Hematopoietic multipotent progenitor cell (in vitro differentiated cells): ENCODE measurements at regions not wholly inside any gene's neighbourhood (a gene's known extent, or its start where the extent isn't known, plus 50 kb on each side); places are given as distances from the start of the nearest gene placed in this dataset.
A peak's percentile ranks its signal among the peaks of the same experiment; 100 is the strongest.
"Not testable (repeated sequence)": the region's sequence is repeated elsewhere in the genome, so short reads cannot be mapped to it uniquely, and the experiment has no call there.

Source experiments
- DNase-seq, 3 donors: peaks; one replicate each; pipeline ENCODE4 v3.0.0-alpha.2; 2011 to 2015; ENCODE audit warnings: low read depth in 2 of 3, low spot score in 2 of 3

DNA sequence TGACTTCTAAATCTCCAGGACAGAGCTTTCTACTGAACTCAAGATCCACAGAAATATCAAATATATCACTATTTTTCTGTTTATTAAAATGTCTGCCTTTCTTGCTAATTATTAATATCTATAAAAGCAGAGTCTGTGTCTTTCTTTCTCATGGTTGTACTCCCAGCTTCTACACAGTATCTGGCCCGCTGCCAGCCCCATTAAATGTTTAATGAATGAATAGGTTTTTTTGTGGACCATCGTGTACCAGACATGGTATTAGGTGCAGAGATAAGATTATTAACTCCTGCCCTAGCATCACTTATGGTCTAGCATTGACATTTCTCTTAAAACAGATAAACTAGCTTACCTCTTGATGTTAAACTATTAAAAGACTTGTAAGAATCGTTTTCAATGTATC is 111.4 kb upstream of the RBMS3 start:
- no peak for DNase-seq

DNA sequence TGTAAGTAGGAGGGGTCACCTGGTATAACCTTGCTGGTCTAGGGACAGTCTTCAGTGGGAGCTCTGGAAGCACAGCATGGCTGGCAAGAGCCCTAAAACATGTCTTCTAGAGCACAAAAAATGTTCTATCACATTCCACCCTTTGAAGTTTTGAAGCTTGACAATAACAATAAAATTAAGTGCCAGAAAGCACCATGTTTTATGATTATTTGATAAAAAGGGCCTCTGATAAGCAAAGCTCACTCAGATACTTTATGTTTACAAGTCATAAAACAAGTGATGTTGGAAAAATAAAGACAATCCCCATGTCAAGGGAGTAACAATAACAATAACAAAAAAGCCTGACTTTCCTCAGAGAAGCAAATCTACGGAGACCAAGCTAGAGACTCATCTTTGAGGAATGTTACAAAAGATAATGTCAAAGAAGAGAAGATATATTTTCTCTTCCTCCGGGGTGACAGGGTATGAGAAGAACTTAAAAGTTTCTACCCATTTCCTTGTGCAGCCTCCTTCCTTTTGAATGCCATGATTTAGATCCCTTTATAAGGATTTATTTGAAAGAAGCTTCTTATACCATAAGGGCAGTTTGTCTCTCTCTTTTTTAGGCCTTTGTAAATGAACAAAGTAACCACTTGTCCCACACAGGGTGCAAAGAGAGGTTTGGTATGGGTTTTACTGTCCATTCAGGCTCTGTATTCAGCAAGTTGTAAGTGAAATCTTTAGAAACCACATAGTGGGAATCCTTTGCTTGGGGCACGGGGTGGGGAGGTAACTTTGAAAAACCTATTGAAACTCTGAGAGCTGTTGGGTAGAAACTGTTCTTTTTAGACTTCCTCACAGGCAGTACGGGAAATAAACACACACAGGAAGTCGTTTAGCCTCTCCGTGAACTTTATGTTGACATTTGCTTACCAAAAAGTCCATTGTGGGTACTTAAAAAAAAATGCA is 109.6 kb upstream of the RBMS3 start:
- DNase-seq = peak in 1 of 3 donors; percentile 10

DNA sequence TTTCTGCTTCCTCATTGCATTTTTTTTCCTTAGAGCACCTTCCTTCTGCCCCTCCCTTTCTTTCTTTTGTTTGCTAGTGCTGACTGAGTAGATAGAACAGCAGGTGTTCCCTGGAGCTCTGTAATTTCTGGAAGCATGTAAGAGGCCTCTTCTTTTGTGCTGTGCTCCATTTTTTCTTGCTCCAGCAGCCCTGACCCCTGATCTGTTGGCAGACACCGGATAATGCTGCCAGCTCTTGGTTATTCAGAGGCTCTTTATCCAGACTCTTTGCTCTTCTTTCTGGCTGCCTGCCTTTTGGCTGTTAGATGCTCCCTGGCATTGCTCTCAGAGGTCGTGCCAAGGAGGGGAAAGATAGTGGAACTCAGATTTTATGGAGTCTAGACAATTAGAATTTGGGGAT is 104.4 kb upstream of the RBMS3 start:
- no peak for DNase-seq

- no peak for DNase-seq
These were observed 101.8 kb upstream of the RBMS3 start for GRCh38 chr3:29178809-29179793.

DNA sequence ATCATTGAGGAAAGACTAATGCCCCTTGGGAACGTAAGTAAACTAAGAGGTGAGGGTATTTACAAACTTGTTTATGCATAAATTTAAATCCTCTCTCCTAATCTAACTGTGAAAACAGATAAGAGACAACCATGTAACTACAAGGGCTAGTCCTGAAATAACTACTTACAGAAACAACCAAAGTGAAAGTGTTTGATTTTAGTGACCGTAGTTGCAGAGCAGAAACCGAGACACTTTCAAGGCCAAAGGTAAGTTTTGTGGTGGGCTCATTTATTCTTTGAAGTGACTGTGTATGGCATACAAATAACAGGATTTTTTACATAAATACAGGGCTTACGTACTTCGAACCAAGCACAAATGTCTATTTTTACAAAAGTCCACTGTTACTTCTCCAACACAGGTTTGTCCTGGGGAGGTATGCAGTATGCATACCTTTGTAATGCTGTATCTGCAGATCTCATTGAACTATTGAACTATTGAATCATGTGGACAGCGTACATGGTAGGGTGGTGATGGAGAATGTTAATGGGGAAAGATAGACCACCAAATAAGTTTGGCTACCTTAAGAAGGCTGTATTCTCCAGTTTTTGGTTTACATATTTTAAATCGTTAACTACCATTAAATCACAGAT is 99.6 kb upstream of the RBMS3 start:
- DNase-seq = no peak

DNA sequence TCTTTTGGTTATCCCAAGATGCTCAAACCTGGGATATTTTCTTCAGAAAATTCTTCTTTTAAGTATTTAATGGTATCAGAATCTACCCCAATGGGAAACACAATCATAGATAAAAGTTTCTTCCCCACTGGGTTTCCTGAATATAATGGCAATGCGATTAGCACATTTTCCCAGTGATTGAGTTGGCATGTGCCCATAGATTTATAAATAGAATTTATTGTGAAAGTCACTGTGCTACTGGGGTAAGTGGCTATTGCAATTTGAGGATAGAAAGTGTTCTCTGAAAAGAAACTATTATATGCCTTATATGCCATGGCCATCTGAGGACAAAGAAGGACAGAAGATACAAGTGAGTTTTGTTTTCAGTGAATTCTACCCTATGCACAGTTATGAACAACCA is 99.0 kb upstream of the RBMS3 start:
- no peak for DNase-seq

DNA sequence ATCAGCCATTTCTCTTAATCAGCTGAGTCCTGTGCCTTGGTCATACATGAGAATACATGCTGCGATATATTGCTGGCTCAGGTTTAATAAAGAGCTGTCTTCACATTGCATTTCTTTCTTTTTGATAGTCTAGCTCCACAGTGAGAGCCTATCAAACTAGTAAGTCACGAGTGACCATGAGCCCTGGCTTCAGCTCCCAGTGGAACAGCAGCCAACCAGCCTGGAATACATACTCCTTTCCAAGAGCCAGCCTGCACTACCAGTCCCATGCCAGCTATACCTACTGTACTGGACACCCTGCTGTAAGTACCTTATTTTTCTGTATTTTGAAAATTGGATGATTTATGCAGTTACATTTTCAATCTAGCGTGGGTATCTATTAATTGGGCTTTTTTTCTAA is 98.0 kb upstream of the RBMS3 start:
- DNase-seq = not testable (repeated sequence)

GRCh38 chr3:29183346-29184087 is 97.4 kb upstream of the RBMS3 start:
- DNase-seq = no peak

DNA sequence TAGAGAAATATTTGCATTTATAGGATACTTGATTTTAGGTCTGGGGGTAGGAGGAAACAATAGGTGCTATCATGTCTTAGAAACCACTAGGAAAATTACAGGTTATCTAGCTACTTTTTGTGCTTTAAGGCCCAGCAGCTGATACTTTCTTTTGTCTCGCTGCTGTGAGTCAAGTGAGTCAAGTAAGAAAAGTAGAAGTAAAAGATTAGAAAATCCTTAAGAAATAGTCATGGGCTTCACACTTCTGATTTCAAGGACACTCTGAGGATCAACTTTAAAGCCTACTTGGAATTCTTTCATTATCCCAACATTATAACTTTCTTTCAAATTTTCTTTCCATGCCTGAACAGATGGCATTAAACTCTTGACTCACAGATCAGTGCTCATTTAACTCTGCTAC is 95.2 kb upstream of the RBMS3 start:
- DNase-seq = no peak

DNA sequence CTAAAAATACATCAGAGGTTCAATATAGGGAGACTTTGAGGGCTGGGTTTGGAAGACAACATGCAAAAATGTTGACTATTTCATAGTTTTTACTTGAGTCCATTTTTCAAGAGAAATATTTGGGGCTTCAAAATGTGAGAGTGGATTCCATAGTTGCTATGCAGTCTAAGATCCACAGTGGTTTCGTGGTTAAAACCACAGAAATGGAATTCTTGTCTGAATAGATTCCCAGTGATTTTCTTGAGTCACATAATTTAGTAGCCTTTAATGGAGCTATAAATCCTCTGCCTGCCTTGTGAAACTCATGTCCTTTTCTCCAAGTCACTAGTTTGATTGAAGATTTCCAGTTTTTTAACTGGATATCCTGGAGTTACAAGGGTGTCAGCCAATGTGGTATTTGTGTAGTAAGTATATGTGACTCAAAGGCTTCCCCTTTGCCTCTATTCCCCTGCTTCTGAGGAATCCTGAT is 94.7 kb upstream of the RBMS3 start:
- no peak for DNase-seq

GRCh38 chr3:29186982-29187725 is 93.7 kb upstream of the RBMS3 start:
- no peak for DNase-seq

DNA sequence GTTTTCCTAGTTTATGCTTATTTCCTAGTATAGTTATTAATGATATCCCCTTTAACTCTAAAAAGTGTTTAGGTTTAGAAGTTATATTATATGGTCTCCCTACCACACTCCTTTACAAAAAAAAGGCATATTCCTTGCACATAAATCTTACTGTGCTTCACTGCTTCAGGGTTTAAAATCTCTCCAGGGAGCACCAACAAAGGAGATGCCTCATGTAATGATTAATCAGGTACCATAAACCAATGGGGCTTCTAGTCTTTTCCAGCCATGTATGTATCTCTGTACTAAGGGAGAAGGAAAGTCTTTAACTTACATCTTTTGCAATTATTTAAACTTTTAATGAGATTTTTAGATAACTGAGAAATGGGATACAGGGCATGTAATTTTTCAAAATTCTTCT is 91.5 kb upstream of the RBMS3 start:
- no peak for DNase-seq

DNA sequence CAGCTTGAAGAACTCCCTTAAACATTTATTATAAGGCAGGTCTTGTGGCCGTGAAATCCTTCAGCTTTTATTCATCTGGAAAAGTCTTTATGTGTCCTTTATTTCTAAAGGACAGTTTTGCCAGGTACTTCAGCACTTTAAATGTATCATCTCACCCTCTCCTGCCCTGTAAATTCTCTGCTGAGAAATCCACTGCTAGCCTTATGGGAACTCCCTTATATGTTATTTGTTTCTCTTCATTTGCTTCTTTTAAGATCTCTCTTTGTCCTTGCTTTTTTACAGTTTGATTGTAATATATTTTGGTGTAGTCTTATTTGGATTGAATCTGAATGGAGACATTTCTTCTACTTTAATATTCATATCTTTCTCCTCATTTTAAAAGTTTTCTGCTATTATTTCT is 86.7 kb upstream of the RBMS3 start:
- DNase-seq = no peak

DNA sequence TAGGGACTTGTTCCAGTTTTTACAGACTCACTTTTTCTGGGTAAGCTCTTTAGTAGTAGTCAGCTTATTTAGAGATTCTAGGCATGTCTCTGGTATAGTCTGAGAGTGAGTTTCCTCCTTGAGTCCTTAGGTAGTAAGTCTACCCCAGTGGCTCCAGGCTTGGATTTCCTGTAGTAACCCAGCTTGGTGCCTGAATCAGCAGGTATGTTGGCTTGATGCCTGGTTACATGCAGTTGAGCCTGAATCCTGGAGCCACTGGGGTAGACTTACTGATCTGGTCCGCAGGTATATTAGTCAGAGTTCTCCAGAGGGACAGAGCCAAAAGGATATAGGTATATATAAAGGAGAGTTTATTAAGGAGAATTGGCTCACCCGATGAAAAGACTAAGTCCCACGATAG is 85.8 kb upstream of the RBMS3 start:
- DNase-seq = no peak

- DNase-seq = no peak
These were observed 79.3 kb upstream of the RBMS3 start for GRCh38 chr3:29201604-29202003.

- DNase-seq = no peak
These were observed 78.5 kb upstream of the RBMS3 start for GRCh38 chr3:29202378-29202777.

GRCh38 chr3:29203851-29204250 is 77.0 kb upstream of the RBMS3 start:
- DNase-seq = no peak

GRCh38 chr3:29207427-29207826 is 73.4 kb upstream of the RBMS3 start:
- DNase-seq = no peak

DNA sequence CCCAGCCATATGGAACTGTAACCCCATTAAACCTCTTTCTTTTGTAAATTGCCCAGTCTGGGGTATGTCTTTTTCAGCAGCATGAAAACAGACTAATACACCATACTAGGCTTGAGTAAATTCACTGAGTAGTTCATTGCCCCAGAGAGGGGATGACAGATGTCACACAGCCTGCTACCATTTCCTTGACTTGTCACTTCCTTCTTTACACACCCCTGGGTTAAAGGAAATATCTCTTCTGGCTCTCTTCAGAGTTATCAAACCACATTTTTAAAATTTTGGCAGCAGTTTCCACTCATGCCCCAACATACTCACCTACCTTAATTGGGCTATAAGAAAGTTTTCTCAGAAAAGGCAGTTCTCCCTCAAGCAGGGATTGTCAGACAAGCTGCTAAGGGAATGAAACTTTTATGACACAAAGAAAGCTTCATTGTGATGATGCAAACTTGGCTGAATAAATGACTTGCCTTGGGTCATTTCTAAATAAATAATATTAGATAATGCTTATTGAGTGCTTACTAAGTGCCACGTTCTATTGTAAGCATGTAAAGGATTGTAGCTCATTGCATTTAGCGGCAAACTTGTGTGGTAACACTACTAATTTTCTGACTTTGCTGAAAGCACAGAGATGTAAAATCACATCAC is 68.0 kb upstream of the RBMS3 start:
- DNase-seq = no peak
